ENCODE measurements at regions not wholly inside any gene's neighbourhood (a gene's known extent, or its start where the extent isn't known, plus 50 kb on each side); places are given as distances from the start of the nearest gene placed in this dataset.

DNA sequence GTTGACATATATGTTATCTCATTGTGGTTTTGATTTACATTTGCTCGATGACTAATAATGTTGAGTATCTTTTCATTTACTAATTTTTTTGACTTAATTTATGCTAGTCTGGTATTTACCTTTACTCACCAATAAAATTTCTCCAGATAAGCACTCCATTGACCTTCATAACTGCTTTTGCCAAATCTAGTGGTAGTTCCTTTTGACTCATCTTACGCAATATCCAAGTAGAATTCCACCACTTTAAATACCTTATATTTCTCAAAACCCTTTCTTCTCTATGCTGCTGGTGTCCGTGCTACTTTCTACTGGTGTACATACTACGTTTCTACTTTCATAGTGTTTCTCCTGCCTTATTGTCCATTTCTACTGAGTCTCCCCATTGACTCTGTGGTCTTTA lies 407.6 kb upstream of the SPHKAP start:
- no peak overlapping the region for H3K4me3 ChIP-seq (replicated peaks in 1 of 3; ENCODE audit: low read depth in 2 of 3, low read length in 3 of 3)
- Mint-ChIP-seq H3K27ac (no peak overlapping the region), H3K27me3 (ENCODE audit: low read depth in 3 of 3) (peaks cover 0 to 2% (median 1%) of the 10 kb centered on the region in 3 donors), H3K9me3 (peaks cover 0 to 8% (median 6%) of the 10 kb centered on the region in 7 donors), H3K4me3 (no peak overlapping the region), H3K4me1 (no peaks in the 10 kb centered on the region), H3K36me3 (no peaks in the 10 kb centered on the region)
- intact Hi-C loops (cut with micrococcal nuclease), result no loop called here
- H3K79me2 ChIP-seq (ENCODE audit: insufficient read depth, low read length), result no peaks in the 10 kb centered on the region
- H3K4me1 ChIP-seq (ENCODE audit: control insufficient read depth in 1 of 2, insufficient read depth in 2 of 2, low read length in 2 of 2), result no peaks in the 10 kb centered on the region
- TF ChIP-seq, protein P1, sequence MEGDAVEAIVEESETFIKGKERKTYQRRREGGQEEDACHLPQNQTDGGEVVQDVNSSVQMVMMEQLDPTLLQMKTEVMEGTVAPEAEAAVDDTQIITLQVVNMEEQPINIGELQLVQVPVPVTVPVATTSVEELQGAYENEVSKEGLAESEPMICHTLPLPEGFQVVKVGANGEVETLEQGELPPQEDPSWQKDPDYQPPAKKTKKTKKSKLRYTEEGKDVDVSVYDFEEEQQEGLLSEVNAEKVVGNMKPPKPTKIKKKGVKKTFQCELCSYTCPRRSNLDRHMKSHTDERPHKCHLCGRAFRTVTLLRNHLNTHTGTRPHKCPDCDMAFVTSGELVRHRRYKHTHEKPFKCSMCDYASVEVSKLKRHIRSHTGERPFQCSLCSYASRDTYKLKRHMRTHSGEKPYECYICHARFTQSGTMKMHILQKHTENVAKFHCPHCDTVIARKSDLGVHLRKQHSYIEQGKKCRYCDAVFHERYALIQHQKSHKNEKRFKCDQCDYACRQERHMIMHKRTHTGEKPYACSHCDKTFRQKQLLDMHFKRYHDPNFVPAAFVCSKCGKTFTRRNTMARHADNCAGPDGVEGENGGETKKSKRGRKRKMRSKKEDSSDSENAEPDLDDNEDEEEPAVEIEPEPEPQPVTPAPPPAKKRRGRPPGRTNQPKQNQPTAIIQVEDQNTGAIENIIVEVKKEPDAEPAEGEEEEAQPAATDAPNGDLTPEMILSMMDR (IDR thresholded peaks at IDR 0.05), result no peak
- no peak for DNase-seq
- WGBS (ENCODE audit: insufficient coverage), result 61% methylated on average over 3 of the region's 4 CpGs
- no peak overlapping the region for H3K27ac ChIP-seq (ENCODE audit: low read depth in 1 of 2, low read length in 2 of 2)
- no peaks in the 10 kb centered on the region for H4K20me1 ChIP-seq (ENCODE audit: insufficient read depth, low read length)
- no peak overlapping the region for H3K9ac ChIP-seq (ENCODE audit: insufficient read depth, low read length, poor library complexity, severe bottlenecking)
- no peaks in the 10 kb centered on the region for H3K36me3 ChIP-seq (replicated peaks in 1 of 2; ENCODE audit: control insufficient read depth in 1 of 2, insufficient read depth in 2 of 2, low read length in 2 of 2)
- H2AFZ ChIP-seq (ENCODE audit: insufficient read depth, low read depth, low read length, poor library complexity, severe bottlenecking), result no peak overlapping the region
- H3K4me2 ChIP-seq (replicated peaks; ENCODE audit: extremely low read depth, low read length, poor library complexity, severe bottlenecking), result no peak overlapping the region
- no peaks in the 10 kb centered on the region for H3K27me3 ChIP-seq (ENCODE audit: control insufficient read depth in 2 of 2, insufficient read depth in 2 of 2, low read length in 2 of 2)
- peaks cover 6% of the 10 kb centered on the region in 2 donors for H3K9me3 ChIP-seq (replicated peaks in 1 of 2; ENCODE audit: control insufficient read depth in 1 of 2, insufficient read depth in 1 of 2, low read length in 2 of 2)

DNA sequence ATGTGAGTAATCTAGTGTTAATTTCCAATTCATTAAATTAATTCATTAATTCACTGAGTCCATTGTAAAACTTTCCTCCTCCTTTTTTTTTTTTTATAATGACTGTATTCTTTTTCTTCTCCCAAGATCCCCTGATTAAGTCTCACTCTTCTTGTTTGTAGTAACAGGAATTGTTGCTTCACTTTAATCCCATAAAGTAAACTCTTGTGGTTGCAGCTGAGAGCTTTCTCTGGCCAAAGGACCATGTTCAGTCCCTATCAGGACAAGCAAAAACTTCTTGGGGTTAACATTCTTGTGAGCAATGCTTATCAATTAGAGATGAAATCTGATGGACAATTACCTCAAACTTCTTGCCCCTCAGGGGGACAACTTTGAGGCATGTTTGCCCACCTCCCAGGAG lies 400.2 kb upstream of the SPHKAP start:
- H3K36me3 Mint-ChIP-seq, result no peaks in the 10 kb centered on the region
- no peaks in the 10 kb centered on the region for H3K27me3 Mint-ChIP-seq (ENCODE audit: low read depth in 3 of 3)
- H3K4me3 ChIP-seq (replicated peaks in 1 of 3; ENCODE audit: low read depth in 2 of 3, low read length in 3 of 3), result no peak overlapping the region
- no peaks in the 10 kb centered on the region for H3K36me3 ChIP-seq (replicated peaks in 1 of 2; ENCODE audit: control insufficient read depth in 1 of 2, insufficient read depth in 2 of 2, low read length in 2 of 2)
- no peaks in the 10 kb centered on the region for H3K4me1 ChIP-seq (ENCODE audit: control insufficient read depth in 1 of 2, insufficient read depth in 2 of 2, low read length in 2 of 2)
- H3K4me1 Mint-ChIP-seq, result no peaks in the 10 kb centered on the region
- no peak for DNase-seq
- no peak overlapping the region for H3K27ac Mint-ChIP-seq
- H4K20me1 ChIP-seq (ENCODE audit: insufficient read depth, low read length), result no peaks in the 10 kb centered on the region
- no peaks in the 10 kb centered on the region for H3K27me3 ChIP-seq (ENCODE audit: control insufficient read depth in 2 of 2, insufficient read depth in 2 of 2, low read length in 2 of 2)
- peaks cover 11 to 15% of the 10 kb centered on the region in 2 donors for H3K9me3 ChIP-seq (replicated peaks in 1 of 2; ENCODE audit: control insufficient read depth in 1 of 2, insufficient read depth in 1 of 2, low read length in 2 of 2)
- no peak overlapping the region for H3K27ac ChIP-seq (ENCODE audit: low read depth in 1 of 2, low read length in 2 of 2)
- no peak overlapping the region for H3K4me2 ChIP-seq (replicated peaks; ENCODE audit: extremely low read depth, low read length, poor library complexity, severe bottlenecking)
- H3K9me3 Mint-ChIP-seq, result peaks cover 2 to 8% (median 6%) of the 10 kb centered on the region in 7 donors
- no peak overlapping the region for H3K9ac ChIP-seq (ENCODE audit: insufficient read depth, low read length, poor library complexity, severe bottlenecking)
- intact Hi-C loops (cut with micrococcal nuclease), result no loop called here
- H3K79me2 ChIP-seq (ENCODE audit: insufficient read depth, low read length), result no peaks in the 10 kb centered on the region
- TF ChIP-seq, protein P1 (IDR thresholded peaks at IDR 0.05), result no peak
- no peak overlapping the region for H2AFZ ChIP-seq (ENCODE audit: insufficient read depth, low read depth, low read length, poor library complexity, severe bottlenecking)
- H3K4me3 Mint-ChIP-seq, result no peak overlapping the region

Measured in CD14-positive monocyte (primary cell).